ENCODE measurements at regions not wholly inside any gene's neighbourhood (a gene's known extent, or its start where the extent isn't known, plus 50 kb on each side); places are given as distances from the start of the nearest gene placed in this dataset.

DNA sequence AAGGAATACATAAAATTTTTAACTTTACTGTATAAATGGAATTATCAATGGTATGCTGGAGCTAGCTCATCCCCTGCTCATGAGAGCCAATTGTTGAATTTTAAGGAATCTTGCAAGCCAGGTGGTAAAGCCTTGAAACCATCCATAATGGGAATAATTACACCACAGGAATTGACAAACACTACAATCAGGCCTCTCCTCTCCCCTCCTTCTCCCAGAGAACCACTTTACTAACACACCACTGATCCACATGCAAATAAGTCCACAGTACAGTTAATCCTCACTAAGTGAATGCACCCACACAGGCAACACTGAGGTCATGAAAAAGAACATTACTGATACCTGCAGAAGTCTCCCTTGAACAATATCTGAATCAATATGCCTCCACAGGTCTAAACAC, 140.5 kb downstream of the KLF12 start:
- ChIA-PET POLR2A (no interaction called here), CTCF (no interaction called here)
- DNase-seq (ENCODE audit: low spot score), result no peak
- Mint-ChIP-seq H3K27ac (peak overlapping the region; percentile 55; the same call in 1 of the 2 replicates), H3K4me1 (peaks cover 45% of the 10 kb centered on the region), H3K9me3 (no peaks in the 10 kb centered on the region), H3K4me3 (no peak overlapping the region), H3K27me3 (ENCODE audit: low read depth) (no peaks in the 10 kb centered on the region), H3K36me3 (no peaks in the 10 kb centered on the region)
- ATAC-seq, result peak; percentile 54; the same call in 1 of the 2 replicates
- no peak for TF ChIP-seq CREM (CRISPR knock-in tag; IDR thresholded peaks at IDR 0.05)
- TF ChIP-seq, protein P1, sequence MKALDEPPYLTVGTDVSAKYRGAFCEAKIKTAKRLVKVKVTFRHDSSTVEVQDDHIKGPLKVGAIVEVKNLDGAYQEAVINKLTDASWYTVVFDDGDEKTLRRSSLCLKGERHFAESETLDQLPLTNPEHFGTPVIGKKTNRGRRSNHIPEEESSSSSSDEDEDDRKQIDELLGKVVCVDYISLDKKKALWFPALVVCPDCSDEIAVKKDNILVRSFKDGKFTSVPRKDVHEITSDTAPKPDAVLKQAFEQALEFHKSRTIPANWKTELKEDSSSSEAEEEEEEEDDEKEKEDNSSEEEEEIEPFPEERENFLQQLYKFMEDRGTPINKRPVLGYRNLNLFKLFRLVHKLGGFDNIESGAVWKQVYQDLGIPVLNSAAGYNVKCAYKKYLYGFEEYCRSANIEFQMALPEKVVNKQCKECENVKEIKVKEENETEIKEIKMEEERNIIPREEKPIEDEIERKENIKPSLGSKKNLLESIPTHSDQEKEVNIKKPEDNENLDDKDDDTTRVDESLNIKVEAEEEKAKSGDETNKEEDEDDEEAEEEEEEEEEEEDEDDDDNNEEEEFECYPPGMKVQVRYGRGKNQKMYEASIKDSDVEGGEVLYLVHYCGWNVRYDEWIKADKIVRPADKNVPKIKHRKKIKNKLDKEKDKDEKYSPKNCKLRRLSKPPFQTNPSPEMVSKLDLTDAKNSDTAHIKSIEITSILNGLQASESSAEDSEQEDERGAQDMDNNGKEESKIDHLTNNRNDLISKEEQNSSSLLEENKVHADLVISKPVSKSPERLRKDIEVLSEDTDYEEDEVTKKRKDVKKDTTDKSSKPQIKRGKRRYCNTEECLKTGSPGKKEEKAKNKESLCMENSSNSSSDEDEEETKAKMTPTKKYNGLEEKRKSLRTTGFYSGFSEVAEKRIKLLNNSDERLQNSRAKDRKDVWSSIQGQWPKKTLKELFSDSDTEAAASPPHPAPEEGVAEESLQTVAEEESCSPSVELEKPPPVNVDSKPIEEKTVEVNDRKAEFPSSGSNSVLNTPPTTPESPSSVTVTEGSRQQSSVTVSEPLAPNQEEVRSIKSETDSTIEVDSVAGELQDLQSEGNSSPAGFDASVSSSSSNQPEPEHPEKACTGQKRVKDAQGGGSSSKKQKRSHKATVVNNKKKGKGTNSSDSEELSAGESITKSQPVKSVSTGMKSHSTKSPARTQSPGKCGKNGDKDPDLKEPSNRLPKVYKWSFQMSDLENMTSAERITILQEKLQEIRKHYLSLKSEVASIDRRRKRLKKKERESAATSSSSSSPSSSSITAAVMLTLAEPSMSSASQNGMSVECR (CRISPR knock-in tag; IDR thresholded peaks at IDR 0.05; ENCODE audit: borderline replicate concordance), result no peak
- TF ChIP-seq, protein P2, sequence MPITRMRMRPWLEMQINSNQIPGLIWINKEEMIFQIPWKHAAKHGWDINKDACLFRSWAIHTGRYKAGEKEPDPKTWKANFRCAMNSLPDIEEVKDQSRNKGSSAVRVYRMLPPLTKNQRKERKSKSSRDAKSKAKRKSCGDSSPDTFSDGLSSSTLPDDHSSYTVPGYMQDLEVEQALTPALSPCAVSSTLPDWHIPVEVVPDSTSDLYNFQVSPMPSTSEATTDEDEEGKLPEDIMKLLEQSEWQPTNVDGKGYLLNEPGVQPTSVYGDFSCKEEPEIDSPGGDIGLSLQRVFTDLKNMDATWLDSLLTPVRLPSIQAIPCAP (CRISPR knock-in tag; IDR thresholded peaks at IDR 0.05), result no peak
- TF ChIP-seq ZNF219 (CRISPR knock-in tag; IDR thresholded peaks at IDR 0.05; ENCODE audit: borderline replicate concordance), result no peak
- TF ChIP-seq NR2C2 (CRISPR knock-in tag; IDR thresholded peaks at IDR 0.05), result no peak
- TF ChIP-seq, protein P3, sequence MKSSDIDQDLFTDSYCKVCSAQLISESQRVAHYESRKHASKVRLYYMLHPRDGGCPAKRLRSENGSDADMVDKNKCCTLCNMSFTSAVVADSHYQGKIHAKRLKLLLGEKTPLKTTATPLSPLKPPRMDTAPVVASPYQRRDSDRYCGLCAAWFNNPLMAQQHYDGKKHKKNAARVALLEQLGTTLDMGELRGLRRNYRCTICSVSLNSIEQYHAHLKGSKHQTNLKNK (CRISPR knock-in tag; IDR thresholded peaks at IDR 0.05), result no peak
- TF ChIP-seq, protein P4, sequence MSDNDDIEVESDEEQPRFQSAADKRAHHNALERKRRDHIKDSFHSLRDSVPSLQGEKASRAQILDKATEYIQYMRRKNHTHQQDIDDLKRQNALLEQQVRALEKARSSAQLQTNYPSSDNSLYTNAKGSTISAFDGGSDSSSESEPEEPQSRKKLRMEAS (CRISPR knock-in tag; IDR thresholded peaks at IDR 0.05), result no peak
- TF ChIP-seq SMAD3 (CRISPR knock-in tag; IDR thresholded peaks at IDR 0.05; ENCODE audit: borderline replicate concordance), result no peak
- no peak for TF ChIP-seq NR3C1 (CRISPR knock-in tag; conservative IDR thresholded peaks at IDR 0.05; ENCODE audit: low read depth)
- no peak for TF ChIP-seq ZNF317 (CRISPR knock-in tag; IDR thresholded peaks at IDR 0.05; ENCODE audit: borderline replicate concordance, low read depth)
- TF ChIP-seq ZNF138 (CRISPR knock-in tag; conservative IDR thresholded peaks at IDR 0.05), result no peak
- TF ChIP-seq ZNF396 (CRISPR knock-in tag; IDR thresholded peaks at IDR 0.05; ENCODE audit: borderline replicate concordance), result no peak
- TF ChIP-seq, protein P5, sequence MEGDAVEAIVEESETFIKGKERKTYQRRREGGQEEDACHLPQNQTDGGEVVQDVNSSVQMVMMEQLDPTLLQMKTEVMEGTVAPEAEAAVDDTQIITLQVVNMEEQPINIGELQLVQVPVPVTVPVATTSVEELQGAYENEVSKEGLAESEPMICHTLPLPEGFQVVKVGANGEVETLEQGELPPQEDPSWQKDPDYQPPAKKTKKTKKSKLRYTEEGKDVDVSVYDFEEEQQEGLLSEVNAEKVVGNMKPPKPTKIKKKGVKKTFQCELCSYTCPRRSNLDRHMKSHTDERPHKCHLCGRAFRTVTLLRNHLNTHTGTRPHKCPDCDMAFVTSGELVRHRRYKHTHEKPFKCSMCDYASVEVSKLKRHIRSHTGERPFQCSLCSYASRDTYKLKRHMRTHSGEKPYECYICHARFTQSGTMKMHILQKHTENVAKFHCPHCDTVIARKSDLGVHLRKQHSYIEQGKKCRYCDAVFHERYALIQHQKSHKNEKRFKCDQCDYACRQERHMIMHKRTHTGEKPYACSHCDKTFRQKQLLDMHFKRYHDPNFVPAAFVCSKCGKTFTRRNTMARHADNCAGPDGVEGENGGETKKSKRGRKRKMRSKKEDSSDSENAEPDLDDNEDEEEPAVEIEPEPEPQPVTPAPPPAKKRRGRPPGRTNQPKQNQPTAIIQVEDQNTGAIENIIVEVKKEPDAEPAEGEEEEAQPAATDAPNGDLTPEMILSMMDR (IDR thresholded peaks at IDR 0.05), result no peak
- no peak for TF ChIP-seq GRHL2 (CRISPR knock-in tag; IDR thresholded peaks at IDR 0.05; ENCODE audit: insufficient replicate concordance, severe bottlenecking)

DNA sequence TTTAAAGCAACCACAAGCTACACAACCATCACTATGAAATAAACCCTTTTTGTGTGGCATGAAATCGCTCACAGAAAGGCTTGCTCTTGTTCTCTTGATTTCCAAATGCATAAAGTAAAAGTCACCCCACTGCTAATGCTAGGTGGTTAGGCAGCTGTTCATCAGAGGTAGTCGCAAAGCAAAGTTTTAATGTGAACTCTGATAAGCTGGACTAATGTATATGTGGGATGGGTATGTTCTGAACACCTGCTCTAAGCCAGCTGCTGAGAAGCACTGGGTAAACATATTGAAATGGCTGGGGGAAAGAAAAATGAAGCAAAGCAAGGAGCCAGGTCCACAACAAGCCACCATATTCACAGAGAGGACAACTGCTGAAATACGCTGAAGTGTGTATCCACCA, 142.3 kb downstream of the KLF12 start:
- ATAC-seq (no peak), DNase-seq (ENCODE audit: low spot score) (no peak)
- CTCF ChIA-PET, result no interaction called here
- H3K27me3 Mint-ChIP-seq (ENCODE audit: low read depth), result no peaks in the 10 kb centered on the region
- no peaks in the 10 kb centered on the region for H3K9me3 Mint-ChIP-seq
- peaks cover 45% of the 10 kb centered on the region for H3K4me1 Mint-ChIP-seq
- H3K27ac Mint-ChIP-seq, result peak overlapping the region; percentile 18
- no peaks in the 10 kb centered on the region for H3K36me3 Mint-ChIP-seq
- POLR2A ChIA-PET, result no interaction called here
- no peak overlapping the region for H3K4me3 Mint-ChIP-seq
- TF ChIP-seq, protein P6, sequence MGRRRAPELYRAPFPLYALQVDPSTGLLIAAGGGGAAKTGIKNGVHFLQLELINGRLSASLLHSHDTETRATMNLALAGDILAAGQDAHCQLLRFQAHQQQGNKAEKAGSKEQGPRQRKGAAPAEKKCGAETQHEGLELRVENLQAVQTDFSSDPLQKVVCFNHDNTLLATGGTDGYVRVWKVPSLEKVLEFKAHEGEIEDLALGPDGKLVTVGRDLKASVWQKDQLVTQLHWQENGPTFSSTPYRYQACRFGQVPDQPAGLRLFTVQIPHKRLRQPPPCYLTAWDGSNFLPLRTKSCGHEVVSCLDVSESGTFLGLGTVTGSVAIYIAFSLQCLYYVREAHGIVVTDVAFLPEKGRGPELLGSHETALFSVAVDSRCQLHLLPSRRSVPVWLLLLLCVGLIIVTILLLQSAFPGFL (CRISPR knock-in tag; IDR thresholded peaks at IDR 0.05; ENCODE audit: borderline replicate concordance), result no peak
- TF ChIP-seq, protein P7, sequence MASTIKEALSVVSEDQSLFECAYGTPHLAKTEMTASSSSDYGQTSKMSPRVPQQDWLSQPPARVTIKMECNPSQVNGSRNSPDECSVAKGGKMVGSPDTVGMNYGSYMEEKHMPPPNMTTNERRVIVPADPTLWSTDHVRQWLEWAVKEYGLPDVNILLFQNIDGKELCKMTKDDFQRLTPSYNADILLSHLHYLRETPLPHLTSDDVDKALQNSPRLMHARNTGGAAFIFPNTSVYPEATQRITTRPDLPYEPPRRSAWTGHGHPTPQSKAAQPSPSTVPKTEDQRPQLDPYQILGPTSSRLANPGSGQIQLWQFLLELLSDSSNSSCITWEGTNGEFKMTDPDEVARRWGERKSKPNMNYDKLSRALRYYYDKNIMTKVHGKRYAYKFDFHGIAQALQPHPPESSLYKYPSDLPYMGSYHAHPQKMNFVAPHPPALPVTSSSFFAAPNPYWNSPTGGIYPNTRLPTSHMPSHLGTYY (CRISPR knock-in tag; IDR thresholded peaks at IDR 0.05), result no peak
- TF ChIP-seq ZNF423 (CRISPR knock-in tag; IDR thresholded peaks at IDR 0.05) (no peak), NFATC4 (CRISPR knock-in tag; IDR thresholded peaks at IDR 0.05) (no peak), SMAD4 (CRISPR knock-in tag; IDR thresholded peaks at IDR 0.05) (no peak), TEAD1 (CRISPR knock-in tag; IDR thresholded peaks at IDR 0.05) (no peak)
- TF ChIP-seq, protein P8, sequence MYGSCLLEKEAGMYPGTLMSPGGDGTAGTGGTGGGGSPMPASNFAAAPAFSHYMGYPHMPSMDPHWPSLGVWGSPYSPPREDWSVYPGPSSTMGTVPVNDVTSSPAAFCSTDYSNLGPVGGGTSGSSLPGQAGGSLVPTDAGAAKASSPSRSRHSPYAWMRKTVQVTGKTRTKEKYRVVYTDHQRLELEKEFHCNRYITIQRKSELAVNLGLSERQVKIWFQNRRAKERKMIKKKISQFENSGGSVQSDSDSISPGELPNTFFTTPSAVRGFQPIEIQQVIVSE (CRISPR knock-in tag; IDR thresholded peaks at IDR 0.05; ENCODE audit: borderline replicate concordance), result no peak
- TF ChIP-seq, protein P9, sequence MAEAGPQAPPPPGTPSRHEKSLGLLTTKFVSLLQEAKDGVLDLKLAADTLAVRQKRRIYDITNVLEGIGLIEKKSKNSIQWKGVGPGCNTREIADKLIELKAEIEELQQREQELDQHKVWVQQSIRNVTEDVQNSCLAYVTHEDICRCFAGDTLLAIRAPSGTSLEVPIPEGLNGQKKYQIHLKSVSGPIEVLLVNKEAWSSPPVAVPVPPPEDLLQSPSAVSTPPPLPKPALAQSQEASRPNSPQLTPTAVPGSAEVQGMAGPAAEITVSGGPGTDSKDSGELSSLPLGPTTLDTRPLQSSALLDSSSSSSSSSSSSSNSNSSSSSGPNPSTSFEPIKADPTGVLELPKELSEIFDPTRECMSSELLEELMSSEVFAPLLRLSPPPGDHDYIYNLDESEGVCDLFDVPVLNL (CRISPR knock-in tag; IDR thresholded peaks at IDR 0.05; ENCODE audit: borderline replicate concordance, low read depth), result no peak
- TF ChIP-seq, protein P3 (CRISPR knock-in tag; IDR thresholded peaks at IDR 0.05), result no peak

Data from WTC11 (cell line).